IMR-90 (cell line): ENCODE measurements at regions not wholly inside any gene's neighbourhood (a gene's known extent, or its start where the extent isn't known, plus 50 kb on each side); places are given as distances from the start of the nearest gene placed in this dataset.

ENCODE experiments used
- BHLHE40 ChIP-seq: fragments of 150-350 bp; IDR thresholded peaks from 2 replicates; pipeline ENCODE4 v1.6.1; 2016; ENCODE audit warnings: mild to moderate bottlenecking, low read depth, low read length
- CHD1 ChIP-seq: IDR thresholded peaks from 2 replicates; pipeline ENCODE4 v1.6.1; 2012; ENCODE audit warnings: low read depth, low read length, improper control_type of control experiment
- ELK1 ChIP-seq: fragments of 150-350 bp; IDR thresholded peaks from 2 replicates; pipeline ENCODE4 v1.6.1; 2016; ENCODE audit warnings: low read depth, mild to moderate bottlenecking, low read length, moderate library complexity, borderline replicate concordance
- MAFK ChIP-seq: IDR thresholded peaks from 2 replicates; pipeline ENCODE4 v1.6.1; 2012; ENCODE audit warnings: low read depth, low read length, improper control_type of control experiment
- MXI1 ChIP-seq: IDR thresholded peaks from 2 replicates; pipeline ENCODE4 v1.6.1; 2012; ENCODE audit warnings: low read depth, mild to moderate bottlenecking, low read length, moderate library complexity, borderline replicate concordance
- NFE2L2 ChIP-seq: fragments of 150-350 bp; IDR thresholded peaks from 2 replicates; pipeline ENCODE4 v1.6.1; 2016; ENCODE audit warnings: low read depth, mild to moderate bottlenecking, low read length
- POLR2A ChIP-seq: IDR thresholded peaks from 2 replicates; pipeline ENCODE4 v1.6.1; 2012; ENCODE audit warnings: mild to moderate bottlenecking, low read depth, low read length
- RCOR1 ChIP-seq: IDR thresholded peaks from 2 replicates; pipeline ENCODE4 v1.6.1; 2012; ENCODE audit warnings: mild to moderate bottlenecking, low read length, improper control_type of control experiment; ENCODE audit not compliant: insufficient replicate concordance
- RFX5 ChIP-seq: IDR thresholded peaks from 2 replicates; pipeline ENCODE4 v1.8.0; 2012; ENCODE audit warnings: low read depth, mild to moderate bottlenecking, low read length, moderate library complexity
- SMC3 ChIP-seq: fragments of 150-350 bp; IDR thresholded peaks from 2 replicates; pipeline ENCODE4 v1.6.1; 2016; ENCODE audit warnings: low read depth, mild to moderate bottlenecking, antibody characterized with exemption, low read length, moderate library complexity
- TF ChIP-seq, protein P1 (sequence below): conservative IDR thresholded peaks from 2 replicates; pipeline ENCODE4 v1.5.1; 2012; ENCODE audit warnings: mild to moderate bottlenecking, low read depth, low read length, improper control_type of control experiment
- TF ChIP-seq, protein P2 (sequence below): fragments of 150-350 bp; IDR thresholded peaks from 2 replicates; pipeline ENCODE4 v1.6.1; 2017; ENCODE audit warnings: mild to moderate bottlenecking, antibody characterized with exemption, low read length, low read depth

GRCh38 chr1:34358636-34359035, 181.9 kb downstream of the C1orf94 start:
- TF ChIP-seq, protein P1, sequence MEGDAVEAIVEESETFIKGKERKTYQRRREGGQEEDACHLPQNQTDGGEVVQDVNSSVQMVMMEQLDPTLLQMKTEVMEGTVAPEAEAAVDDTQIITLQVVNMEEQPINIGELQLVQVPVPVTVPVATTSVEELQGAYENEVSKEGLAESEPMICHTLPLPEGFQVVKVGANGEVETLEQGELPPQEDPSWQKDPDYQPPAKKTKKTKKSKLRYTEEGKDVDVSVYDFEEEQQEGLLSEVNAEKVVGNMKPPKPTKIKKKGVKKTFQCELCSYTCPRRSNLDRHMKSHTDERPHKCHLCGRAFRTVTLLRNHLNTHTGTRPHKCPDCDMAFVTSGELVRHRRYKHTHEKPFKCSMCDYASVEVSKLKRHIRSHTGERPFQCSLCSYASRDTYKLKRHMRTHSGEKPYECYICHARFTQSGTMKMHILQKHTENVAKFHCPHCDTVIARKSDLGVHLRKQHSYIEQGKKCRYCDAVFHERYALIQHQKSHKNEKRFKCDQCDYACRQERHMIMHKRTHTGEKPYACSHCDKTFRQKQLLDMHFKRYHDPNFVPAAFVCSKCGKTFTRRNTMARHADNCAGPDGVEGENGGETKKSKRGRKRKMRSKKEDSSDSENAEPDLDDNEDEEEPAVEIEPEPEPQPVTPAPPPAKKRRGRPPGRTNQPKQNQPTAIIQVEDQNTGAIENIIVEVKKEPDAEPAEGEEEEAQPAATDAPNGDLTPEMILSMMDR: no peak
- TF ChIP-seq POLR2A (no peak), RFX5 (no peak), BHLHE40 (no peak), SMC3 (no peak), MAFK (no peak), NFE2L2 (no peak), RCOR1 (no peak), MXI1 (no peak), CHD1 (no peak), ELK1 (no peak)
- TF ChIP-seq, protein P2, sequence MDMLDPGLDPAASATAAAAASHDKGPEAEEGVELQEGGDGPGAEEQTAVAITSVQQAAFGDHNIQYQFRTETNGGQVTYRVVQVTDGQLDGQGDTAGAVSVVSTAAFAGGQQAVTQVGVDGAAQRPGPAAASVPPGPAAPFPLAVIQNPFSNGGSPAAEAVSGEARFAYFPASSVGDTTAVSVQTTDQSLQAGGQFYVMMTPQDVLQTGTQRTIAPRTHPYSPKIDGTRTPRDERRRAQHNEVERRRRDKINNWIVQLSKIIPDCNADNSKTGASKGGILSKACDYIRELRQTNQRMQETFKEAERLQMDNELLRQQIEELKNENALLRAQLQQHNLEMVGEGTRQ: no peak
